Spleen (tissue), 11 donors: ENCODE measurements at regions not wholly inside any gene's neighbourhood (a gene's known extent, or its start where the extent isn't known, plus 50 kb on each side); places are given as distances from the start of the nearest gene placed in this dataset.
A peak's percentile ranks its signal among the peaks of the same experiment; 100 is the strongest.

Source experiments
- DNase-seq: peaks from one replicate; pipeline ENCODE4 v3.0.0-alpha.2; 2020
- H3K27ac ChIP-seq, 8 donors: fragments of 200-600 bp; sonication (generic) in 7 of 8; 1 replicate in 4 of 8; 2 replicates in 4 of 8; pipeline versions ENCODE4 v1.5.0 to v1.8.0; 2016 to 2021; ENCODE audit warnings: inconsistent platforms in 4 of 8, mild to moderate bottlenecking in 4 of 8, moderate library complexity in 1 of 8
- H3K27me3 ChIP-seq, 7 donors: fragments of 200-600 bp; sonication (generic) in 6 of 7; replicated peaks in 1 of 7; 1 replicate in 4 of 7; 2 replicates in 3 of 7; pipeline versions ENCODE4 v1.5.0 to v1.8.0; 2016 to 2021; ENCODE audit warnings: inconsistent platforms in 3 of 7, mild to moderate bottlenecking in 1 of 7
- H3K36me3 ChIP-seq, 6 donors: fragments of 200-600 bp; sonication (generic) in 5 of 6; 1 replicate in 4 of 6; 2 replicates in 2 of 6; pipeline versions ENCODE4 v1.5.0 to v1.8.0; 2016 to 2021; ENCODE audit warnings: inconsistent platforms in 2 of 6
- H3K4me1 ChIP-seq, 6 donors: fragments of 200-600 bp; sonication (generic) in 5 of 6; 1 replicate in 3 of 6; 2 replicates in 3 of 6; pipeline versions ENCODE4 v1.5.0 to v1.8.0; 2016 to 2021; ENCODE audit warnings: inconsistent platforms in 3 of 6
- H3K4me3 ChIP-seq, 8 donors: fragments of 200-600 bp; sonication (generic) in 7 of 8; 1 replicate in 4 of 8; 2 replicates in 4 of 8; pipeline versions ENCODE4 v1.5.0 to v1.8.0; 2016 to 2021; ENCODE audit warnings: inconsistent platforms in 4 of 8, mild to moderate bottlenecking in 4 of 8, moderate library complexity in 2 of 8
- H3K9me3 ChIP-seq, 8 donors: fragments of 200-600 bp; sonication (generic) in 7 of 8; 1 replicate in 4 of 8; 2 replicates in 4 of 8; pipeline versions ENCODE4 v1.5.0 to v1.8.0; 2016 to 2021; ENCODE audit warnings: inconsistent platforms in 4 of 8
- POLR2A ChIP-seq, 3 donors: fragments of 450-650 bp; IDR thresholded peaks; one replicate each; pipeline ENCODE4 v1.5.1; 2017; ENCODE audit warnings: antibody characterized with exemption in 3 of 3, mild to moderate bottlenecking in 1 of 3
- POLR2AphosphoS5 ChIP-seq, 3 donors: sonication (generic); formaldehyde crosslinking; IDR thresholded peaks; one replicate each; pipeline ENCODE4 v1.5.1; 2017; ENCODE audit warnings: antibody characterized with exemption in 3 of 3
- WGBS, 5 donors: extraction: QIAGEN DNeasy Blood & Tissue Kit in 3 of 5; methylation state at CpG; one replicate each; pipeline versions ENCODE4 v1.1.5 to v1.1.7; 2013 to 2018; 5-methylcytosine and 5-hydroxymethylcytosine counted together
- intact Hi-C: fragments of 100-400 bp; cut with DNase I; formaldehyde crosslinking; loops from one replicate; pipeline ENCODE4 v1.15.0; 2023; ENCODE audit warnings: low total_unique reads
- TF ChIP-seq, protein P1 (sequence below), 11 experiments: fragments of 200-600 bp in 7 of 11; fragments of 450-650 bp in 4 of 11; sonication (generic) in 4 of 11; IDR thresholded peaks in 8 of 11; conservative IDR thresholded peaks in 3 of 11; 1 replicate in 7 of 11; 2 replicates in 4 of 11; pipeline versions ENCODE4 v1.4.0 to v1.8.0; 2016 to 2021; ENCODE audit warnings: antibody characterized with exemption in 11 of 11, inconsistent platforms in 4 of 11, mild to moderate bottlenecking in 1 of 11
- donor health status: healthy with polysubstance abuse.
- donor health status: DM: no; HTN: no; CAD: no; lungs with moderate emphysema.
- donor health status: DM: no; HTN: no; CAD: no.
- donor health status: Bipolar disorder and iron deficiency.
- donor health status: healthy.
- donor health status: DM: no; HTN: no; CAD: no.
- donor health status: DM: yes; HTN: yes; CAD: no.

GRCh38 chr2:57899898-57900297, 146.7 kb upstream of the VRK2 start:
- TF ChIP-seq POLR2AphosphoS5 (IDR thresholded peaks at IDR 0.05) (no peak), POLR2A (IDR thresholded peaks at IDR 0.05) (no peak)
- TF ChIP-seq, protein P1, sequence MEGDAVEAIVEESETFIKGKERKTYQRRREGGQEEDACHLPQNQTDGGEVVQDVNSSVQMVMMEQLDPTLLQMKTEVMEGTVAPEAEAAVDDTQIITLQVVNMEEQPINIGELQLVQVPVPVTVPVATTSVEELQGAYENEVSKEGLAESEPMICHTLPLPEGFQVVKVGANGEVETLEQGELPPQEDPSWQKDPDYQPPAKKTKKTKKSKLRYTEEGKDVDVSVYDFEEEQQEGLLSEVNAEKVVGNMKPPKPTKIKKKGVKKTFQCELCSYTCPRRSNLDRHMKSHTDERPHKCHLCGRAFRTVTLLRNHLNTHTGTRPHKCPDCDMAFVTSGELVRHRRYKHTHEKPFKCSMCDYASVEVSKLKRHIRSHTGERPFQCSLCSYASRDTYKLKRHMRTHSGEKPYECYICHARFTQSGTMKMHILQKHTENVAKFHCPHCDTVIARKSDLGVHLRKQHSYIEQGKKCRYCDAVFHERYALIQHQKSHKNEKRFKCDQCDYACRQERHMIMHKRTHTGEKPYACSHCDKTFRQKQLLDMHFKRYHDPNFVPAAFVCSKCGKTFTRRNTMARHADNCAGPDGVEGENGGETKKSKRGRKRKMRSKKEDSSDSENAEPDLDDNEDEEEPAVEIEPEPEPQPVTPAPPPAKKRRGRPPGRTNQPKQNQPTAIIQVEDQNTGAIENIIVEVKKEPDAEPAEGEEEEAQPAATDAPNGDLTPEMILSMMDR (IDR thresholded peaks at IDR 0.05 in 8 of 11, conservative IDR thresholded peaks at IDR 0.05 in 3 of 11), result no peak
- intact Hi-C loops, result loop anchor here (10.0 kb wide), 1 partner anchor 545 kb away; no protein-coding TSS in a partner anchor

DNA sequence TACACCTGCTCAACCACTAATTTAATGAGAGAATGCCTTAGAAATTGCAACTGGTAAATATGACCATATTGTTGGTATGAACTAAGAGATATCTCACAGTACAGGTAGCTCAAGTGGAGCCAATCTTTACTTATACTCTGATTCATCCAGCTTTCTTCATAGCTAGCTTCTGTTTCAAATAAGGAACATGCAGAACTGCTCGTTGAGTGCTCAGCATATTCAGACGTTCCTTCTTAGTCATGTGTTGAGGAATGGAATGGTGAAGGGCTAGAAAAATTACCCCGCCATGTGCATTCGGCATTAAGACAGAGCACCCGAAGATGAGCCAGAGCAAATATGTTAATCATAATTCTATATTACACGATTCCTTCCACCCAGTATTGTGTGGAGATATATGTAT, 144.0 kb upstream of the VRK2 start:
- no peak overlapping the region for H3K27ac ChIP-seq
- peaks cover 0 to 16% (median 5%) of the 10 kb centered on the region in 6 donors for H3K4me1 ChIP-seq
- no peaks in the 10 kb centered on the region for H3K27me3 ChIP-seq
- no peak for DNase-seq
- TF ChIP-seq POLR2A (IDR thresholded peaks at IDR 0.05) (no peak), POLR2AphosphoS5 (IDR thresholded peaks at IDR 0.05) (no peak)
- TF ChIP-seq, protein P1 (IDR thresholded peaks at IDR 0.05 in 8 of 11, conservative IDR thresholded peaks at IDR 0.05 in 3 of 11), result no peak
- no peaks in the 10 kb centered on the region for H3K9me3 ChIP-seq
- intact Hi-C loops, result loop anchor here (10.0 kb wide), 1 partner anchor 542 kb away; no protein-coding TSS in a partner anchor
- no peak overlapping the region for H3K4me3 ChIP-seq
- H3K36me3 ChIP-seq, result no peaks in the 10 kb centered on the region
- WGBS, 5 donors, result 85 to 92% (median 88%) methylated on average over 6 of the region's 6 CpGs

More at GRCh38 chr2:57899898-57900297, 146.7 kb upstream of the VRK2 start:
- Histone ChIP-seq H3K36me3 (no peaks in the 10 kb centered on the region), H3K4me3 (no peak overlapping the region), H3K9me3 (no peaks in the 10 kb centered on the region), H3K27me3 (no peaks in the 10 kb centered on the region), H3K4me1 (no peaks in the 10 kb centered on the region), H3K27ac (no peak overlapping the region)
- no peak for DNase-seq
- 64 to 79% (median 74%) methylated on average over 1 of the region's 1 CpG for WGBS, 5 donors

DNA sequence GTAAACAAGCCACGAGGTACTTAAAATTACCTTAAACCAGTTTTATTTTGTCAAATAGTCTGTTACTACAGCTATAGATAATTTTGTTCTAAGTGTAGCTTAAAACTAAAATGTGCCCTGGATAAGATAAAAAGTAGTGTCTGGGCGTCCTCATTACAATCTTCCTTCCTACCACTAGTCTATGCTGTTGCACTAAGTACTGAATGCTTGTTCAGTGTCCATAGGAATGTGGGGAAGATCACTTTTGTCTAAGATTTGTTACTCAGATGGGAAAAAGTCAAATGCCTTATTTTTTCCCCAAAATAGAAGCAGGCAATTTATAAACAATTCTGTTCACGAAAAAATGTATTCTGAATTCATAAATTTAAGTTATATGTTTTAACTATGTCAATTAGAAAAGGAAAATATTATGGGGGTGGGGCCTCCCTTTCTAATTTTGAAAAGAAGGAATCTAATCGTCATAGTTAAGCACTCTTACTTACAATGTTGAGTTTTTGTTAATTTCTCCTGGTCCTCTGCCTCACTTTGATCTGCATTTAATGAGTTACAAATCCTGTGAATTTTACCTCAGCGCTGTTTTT, 140.4 kb upstream of the VRK2 start:
- no peak overlapping the region for H3K4me3 ChIP-seq
- peak overlapping the region in 1 of 8 donors; percentile 68 for H3K27ac ChIP-seq
- peaks cover 3 to 39% (median 16%) of the 10 kb centered on the region in 6 donors for H3K4me1 ChIP-seq
- no peaks in the 10 kb centered on the region for H3K36me3 ChIP-seq
- WGBS, 5 donors, result 27 to 40% (median 35%) methylated on average over 5 of the region's 5 CpGs
- no peaks in the 10 kb centered on the region for H3K27me3 ChIP-seq
- DNase-seq, result no peak
- intact Hi-C loops, result loop anchor here (10.0 kb wide), 1 partner anchor 539 kb away; no protein-coding TSS in a partner anchor
- no peak for TF ChIP-seq POLR2AphosphoS5 (IDR thresholded peaks at IDR 0.05)
- TF ChIP-seq, protein P1 (IDR thresholded peaks at IDR 0.05 in 8 of 11, conservative IDR thresholded peaks at IDR 0.05 in 3 of 11), result peak; percentile 41 to 79 (median 69)
- no peaks in the 10 kb centered on the region for H3K9me3 ChIP-seq

DNA sequence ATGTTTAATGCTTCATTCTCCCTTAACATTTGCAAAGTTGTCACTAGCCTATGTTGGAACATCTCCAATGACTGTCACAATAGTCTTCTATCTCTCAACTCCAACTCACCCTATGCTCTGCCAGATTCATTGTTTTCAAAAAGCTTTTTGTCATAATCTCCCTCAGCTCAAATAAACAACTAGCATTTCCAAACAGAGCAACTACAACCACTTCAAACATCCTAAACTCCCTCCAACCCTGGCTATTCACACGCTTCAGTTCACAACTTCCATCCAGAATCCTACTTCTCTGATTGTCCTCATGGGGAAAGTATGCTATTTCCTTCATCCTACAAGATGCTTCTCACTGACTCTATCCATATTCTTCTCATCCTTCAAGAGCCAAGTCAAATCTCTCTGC, 139.2 kb upstream of the VRK2 start:
- Histone ChIP-seq H3K27me3 (no peaks in the 10 kb centered on the region), H3K27ac (peak overlapping the region in 3 of 8 donors; percentile 20 to 68 (median 56)), H3K36me3 (no peaks in the 10 kb centered on the region), H3K9me3 (no peaks in the 10 kb centered on the region), H3K4me3 (no peak overlapping the region), H3K4me1 (peaks cover 3 to 39% (median 16%) of the 10 kb centered on the region in 6 donors)
- no peak for DNase-seq
- intact Hi-C loops, result loop anchor here (10.0 kb wide), 1 partner anchor 537 kb away; no protein-coding TSS in a partner anchor
- WGBS, 5 donors, result 90 to 97% (median 94%) methylated on average over 1 of the region's 1 CpG
- TF ChIP-seq POLR2A (IDR thresholded peaks at IDR 0.05) (no peak), POLR2AphosphoS5 (IDR thresholded peaks at IDR 0.05) (no peak)
- TF ChIP-seq, protein P1 (IDR thresholded peaks at IDR 0.05 in 8 of 11, conservative IDR thresholded peaks at IDR 0.05 in 3 of 11), result no peak
